SKM-1 (cell line): ENCODE measurements at regions not wholly inside any gene's neighbourhood (a gene's known extent, or its start where the extent isn't known, plus 50 kb on each side); places are given as distances from the start of the nearest gene placed in this dataset.

ENCODE experiments used
- DNase-seq: peaks from one replicate; lab custom pipeline; 2025; ENCODE audit not compliant: unreplicated experiment; lab: John Stamatoyannopoulos, UW

DNA sequence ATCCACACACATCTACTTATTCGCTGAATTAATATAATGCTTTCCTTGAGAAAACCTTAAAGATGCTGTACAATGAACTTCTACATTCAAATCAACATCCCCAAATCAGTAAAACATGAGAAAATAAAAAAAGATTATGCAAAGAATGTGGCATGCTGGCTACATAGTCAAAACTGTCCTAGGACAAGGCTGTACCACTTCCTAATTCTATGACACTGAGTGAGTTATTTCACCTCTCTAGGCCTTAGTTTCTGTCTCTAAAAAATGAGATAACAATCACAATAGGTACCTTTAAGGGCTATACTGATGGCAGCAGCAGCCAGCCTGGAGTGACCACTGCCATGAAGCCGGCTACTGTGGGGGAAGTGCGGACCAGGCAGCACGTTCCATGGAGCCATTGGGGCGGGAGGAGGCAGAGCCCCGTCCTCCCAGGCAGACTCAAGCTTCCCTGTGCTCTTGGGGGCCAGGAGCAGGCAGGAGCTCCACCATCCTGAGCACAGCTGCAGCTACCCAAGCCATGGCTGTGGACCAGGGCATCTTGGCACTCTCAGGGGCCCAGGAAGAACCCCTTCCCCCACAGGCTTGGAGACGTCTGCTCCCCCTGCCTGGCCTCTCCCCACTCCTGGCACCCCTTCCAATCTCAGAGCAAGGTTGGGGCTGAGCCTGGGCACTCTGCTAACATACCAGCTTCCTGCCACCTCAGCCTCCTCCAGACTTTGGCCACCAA lies 110.2 kb downstream of the ELAPOR2 start:
- no peak for DNase-seq

GRCh38 chr7:86947929-86948328 lies 111.5 kb downstream of the ELAPOR2 start:
- DNase-seq: no peak

- no peak for DNase-seq
These were observed 116.0 kb downstream of the ELAPOR2 start for GRCh38 chr7:86943447-86943846.

- DNase-seq: no peak
These were observed 116.5 kb downstream of the ELAPOR2 start for GRCh38 chr7:86942995-86943394.

DNA sequence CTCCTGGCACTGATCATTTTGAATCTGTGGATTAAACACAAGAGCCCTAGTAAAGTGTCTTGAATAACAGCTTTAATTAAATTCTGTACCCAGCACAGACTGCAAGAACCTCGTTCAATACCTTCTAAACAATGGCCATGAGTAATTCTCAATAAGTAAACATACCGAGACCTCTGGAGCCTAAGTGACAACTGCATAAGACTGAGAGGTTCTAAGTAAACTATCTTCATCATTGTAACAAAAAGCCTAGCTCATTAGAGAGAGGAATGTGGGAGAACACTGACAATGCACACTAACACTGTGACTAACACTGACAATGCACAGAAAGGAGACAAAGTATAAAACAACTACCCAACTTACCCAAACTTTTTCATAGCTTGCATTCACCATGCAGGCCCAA lies 117.4 kb downstream of the ELAPOR2 start:
- no peak for DNase-seq

DNA sequence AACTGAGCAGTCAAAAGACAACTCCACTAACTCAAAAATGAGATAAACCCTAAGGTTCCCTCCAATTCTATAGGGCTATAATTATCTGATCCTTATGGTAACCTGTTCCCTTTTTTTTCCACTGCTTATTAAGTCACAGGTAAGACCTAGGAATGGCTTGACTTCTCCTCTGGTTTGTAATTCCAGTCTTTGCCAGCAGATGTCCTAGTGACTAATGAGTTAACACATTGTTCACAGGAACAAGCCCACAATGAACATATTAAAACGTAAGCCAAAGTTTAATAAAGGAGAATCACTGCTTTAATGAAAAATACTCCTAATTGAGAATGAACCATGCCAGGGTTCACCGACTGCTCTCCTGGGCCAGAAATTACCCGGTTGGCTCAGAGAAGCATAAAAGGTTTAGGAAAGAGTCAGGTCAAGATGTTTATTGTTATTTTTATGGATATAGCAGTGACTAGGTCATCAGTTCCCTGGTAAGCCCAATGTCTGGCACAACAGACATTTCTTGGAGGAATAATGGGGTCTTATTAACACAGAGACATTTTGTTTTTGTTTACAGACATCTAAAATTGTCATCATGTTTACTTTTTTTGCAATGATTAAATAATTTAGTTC lies 120.1 kb downstream of the ELAPOR2 start:
- peak; percentile 4 for DNase-seq

DNA sequence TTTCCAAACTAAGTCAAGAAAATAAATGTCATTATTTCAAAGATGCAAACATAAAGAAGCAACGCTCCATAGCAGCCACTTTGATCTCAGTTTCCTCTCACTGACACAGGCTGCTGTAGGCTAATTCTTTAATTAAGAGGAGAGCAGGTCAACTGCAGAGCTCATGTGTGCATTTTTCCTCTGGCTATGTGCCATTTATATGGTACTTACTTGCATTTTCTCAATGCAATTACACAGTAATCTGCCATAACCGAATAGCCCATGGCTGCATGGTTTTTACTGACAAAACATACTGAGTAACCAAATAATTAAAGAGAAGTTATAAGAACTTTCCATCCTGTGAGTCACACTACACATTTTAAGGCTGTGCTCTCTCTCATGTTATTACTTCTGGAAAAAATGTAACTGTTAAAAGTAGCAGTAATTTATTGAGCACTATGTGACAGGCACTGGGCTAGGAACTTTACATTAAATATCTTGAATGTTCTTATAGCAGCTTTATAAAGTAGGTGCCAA lies 122.0 kb downstream of the ELAPOR2 start:
- DNase-seq: no peak

DNA sequence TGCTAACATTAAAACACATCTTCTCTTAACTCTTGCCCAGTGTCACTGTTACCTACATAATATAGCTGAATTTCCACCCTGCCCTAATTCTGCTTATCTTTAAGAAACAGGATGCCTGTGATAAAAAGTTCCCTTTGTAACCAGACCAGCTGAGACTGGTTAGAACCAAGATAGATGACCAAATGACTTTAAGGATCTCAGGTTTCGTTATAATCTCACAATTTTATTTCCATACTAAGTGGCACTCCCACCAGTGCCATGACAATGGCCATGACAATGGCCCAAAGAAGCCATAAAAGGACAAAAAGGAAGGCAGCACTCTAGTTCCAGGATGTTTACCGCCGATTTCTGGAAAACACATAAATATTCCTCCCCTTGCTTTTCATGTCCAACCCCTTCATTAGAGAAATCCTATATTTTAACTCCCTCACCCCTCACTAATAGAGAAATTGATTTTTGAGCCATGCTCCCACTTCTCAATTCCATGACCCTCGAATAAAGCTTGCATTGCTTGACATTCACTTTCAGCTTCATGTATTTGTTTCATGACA lies 126.1 kb downstream of the ELAPOR2 start:
- no peak for DNase-seq

DNA sequence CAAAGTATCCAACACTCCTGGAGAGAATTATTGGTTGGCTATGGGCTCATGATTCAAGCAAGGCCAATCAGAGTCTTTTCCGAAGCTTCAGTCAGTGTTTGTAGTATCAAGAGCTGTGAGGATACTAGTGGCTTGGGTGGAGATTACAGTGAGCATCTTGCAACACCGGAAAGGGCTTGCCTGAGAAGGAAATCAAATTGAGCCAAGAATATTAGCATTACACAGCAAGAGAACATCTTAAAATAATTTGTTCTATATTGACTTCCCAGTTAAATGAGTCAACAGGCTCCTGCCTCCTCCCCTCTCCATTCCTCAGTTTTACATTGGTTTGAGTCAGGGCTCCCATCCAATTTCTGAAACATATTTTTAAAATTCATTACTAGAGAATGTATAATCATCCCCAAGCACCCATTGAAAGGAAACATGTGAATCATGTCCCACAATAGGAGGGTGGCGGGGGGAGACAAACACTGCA lies 127.4 kb downstream of the ELAPOR2 start:
- no peak for DNase-seq

DNA sequence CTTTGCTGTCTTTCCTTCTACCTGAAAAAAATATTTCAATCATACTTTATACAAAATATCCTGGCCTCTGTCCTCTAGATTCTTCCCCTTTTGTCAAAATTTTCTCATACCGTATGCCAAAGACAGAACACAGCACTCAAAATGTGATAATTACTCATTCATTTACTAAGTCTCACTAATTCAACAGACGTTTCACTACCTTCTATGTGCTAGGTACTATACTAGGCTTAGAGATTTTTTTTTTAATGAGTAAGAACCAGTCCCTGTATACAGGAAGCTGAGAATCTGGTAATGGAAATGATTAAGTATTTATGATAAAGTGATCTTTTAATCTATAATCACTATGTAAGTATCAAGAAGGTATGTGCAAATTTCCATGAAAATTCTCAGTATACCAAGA lies 128.0 kb downstream of the ELAPOR2 start:
- no peak for DNase-seq

DNA sequence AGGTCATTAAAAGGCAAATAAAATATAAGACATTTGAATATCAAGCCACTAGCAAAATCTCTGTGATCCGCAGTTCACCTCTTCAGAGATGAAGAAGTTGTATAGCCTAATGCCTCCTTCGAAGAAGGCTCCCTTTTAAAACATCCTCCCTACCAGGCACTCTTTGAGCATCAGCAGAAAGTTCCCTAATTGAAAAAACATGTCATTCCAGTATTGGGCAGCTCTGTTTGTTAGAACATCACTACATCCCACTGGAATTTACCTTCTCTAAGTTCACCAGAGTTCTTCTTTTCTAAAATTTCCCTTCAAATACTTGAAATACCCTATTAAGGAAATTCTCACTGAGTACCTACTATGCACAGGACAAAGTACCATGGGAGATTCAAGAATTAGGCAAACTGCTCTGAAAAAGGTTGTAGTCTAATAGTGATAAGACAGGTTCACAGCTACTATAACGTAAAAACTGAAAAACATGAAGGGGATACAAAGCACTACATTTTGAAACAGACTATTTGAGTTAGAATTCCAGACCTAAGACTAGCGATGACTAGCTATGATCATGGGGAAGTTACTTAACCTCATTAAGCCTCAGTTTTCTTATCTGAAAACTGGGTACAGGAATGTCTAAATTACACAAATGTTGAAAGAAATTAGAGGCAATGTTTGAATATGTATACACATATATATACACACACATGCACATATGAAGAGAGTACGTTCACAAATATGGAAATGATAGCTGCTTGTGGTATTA lies 128.7 kb downstream of the ELAPOR2 start:
- DNase-seq: no peak

DNA sequence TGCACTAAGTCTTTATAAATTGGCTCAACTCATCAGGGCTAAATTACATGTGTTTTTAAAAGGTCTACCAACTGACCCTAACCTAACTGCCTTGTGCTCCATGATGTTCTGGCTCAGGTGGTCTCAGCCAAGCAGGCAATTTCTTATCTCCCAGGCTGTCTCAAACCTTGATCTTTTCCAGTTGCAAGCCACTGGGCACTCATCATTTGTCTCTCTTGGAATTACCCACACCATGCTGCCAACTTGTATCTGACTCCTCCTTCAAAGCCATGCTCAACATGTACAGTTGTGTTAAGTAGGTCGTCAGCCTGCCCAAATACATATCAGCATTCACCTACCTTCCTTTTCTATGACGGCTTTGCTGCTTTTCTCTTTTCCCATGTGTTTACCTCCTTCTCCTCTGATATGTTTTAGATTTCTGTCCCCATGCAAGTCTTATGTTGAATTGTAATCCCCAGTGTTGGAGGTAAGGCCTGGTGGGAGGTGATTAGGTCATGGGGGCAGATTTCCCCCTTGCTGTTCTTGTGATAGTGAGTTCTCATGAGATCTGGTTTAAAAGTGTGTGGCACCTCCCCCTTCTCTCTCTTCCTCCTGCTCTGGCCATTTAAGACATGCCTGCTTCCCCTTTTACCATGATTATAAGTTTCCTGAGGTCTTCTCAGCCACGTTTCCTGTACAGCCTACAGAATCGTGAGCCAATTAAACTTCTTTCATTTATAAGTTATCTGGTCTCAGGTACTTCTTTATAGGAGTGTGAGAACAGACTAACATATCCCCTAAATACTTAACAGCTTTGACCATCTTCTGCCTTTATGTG lies 130.0 kb downstream of the ELAPOR2 start:
- DNase-seq: no peak

DNA sequence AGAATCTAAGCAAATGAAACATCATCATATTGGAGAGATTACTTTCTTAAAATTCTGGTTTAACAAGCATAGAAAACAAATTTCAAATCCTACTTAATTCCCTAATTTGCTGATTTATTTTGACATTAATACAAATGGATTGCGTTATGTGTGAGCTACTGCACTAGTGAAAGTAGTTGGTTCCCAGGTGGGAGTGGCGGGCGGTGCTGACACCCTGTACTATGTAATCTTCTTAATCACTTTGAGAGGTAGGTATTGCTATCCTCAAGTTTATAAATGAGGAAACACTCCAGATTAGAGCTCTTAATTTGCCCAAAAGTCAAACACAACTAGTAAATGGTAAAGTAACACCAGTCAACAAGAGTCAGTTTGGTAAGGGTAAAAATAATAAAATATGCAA lies 131.1 kb downstream of the ELAPOR2 start:
- no peak for DNase-seq

DNA sequence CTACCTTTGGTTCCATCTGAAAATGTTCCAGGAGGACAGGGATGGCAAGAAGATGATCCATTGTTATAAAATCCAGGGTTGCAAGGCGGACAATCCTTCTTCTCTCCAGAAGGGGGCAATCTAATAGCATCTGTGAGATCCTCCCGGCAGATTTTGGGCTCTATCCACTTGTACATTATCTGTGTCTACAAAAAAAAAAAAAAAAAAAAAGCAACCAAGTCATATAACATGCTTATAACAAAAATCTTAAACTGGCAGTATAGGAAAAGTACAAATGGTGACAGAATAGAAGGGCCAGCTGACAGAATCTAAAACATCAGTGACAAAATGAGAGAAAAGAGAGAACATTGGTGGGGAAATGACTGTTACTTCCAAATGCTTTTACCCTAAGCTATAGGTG lies 132.7 kb downstream of the ELAPOR2 start:
- DNase-seq: peak; percentile 29

DNA sequence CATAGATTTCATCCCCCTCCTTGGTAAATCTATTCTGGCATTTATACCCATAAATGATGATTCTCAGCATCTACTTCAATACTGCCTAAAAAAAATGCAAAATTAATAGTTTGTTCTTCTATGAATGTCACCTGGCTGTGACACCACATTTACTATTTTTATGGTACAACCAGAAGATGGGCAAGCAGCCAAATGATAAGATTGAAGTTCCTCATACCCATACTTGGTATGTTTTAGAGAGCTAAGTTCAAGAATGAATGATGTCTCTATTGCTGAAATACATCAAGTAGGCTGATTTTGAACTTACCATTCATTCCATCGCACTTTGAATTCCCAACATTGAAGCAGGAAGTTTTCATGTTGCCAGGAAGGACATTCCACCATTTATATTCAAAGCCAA lies 134.2 kb downstream of the ELAPOR2 start:
- DNase-seq: no peak

GRCh38 chr7:86923527-86923926 lies 135.9 kb downstream of the ELAPOR2 start:
- DNase-seq: no peak

- DNase-seq: no peak
These were observed 139.3 kb downstream of the ELAPOR2 start for GRCh38 chr7:86920154-86920553.

DNA sequence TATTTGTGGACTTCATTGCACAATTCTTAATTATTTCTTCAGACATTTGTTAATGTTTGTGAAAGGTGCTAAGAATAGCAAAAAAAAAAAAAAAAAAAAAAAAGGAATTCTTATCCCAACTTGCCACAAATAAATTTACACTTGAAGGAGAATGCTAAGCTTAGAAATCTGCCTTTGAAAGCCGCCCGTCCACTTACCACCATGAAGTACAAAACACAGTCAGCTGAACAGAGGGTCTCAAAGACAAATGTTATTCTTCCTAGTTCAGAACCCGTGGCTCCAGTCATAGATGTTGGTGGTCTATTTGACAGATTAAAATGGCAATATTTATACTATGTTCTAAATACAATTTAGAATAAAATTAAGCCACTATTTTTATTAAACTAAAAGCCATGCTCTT lies 141.2 kb downstream of the ELAPOR2 start:
- DNase-seq: no peak

DNA sequence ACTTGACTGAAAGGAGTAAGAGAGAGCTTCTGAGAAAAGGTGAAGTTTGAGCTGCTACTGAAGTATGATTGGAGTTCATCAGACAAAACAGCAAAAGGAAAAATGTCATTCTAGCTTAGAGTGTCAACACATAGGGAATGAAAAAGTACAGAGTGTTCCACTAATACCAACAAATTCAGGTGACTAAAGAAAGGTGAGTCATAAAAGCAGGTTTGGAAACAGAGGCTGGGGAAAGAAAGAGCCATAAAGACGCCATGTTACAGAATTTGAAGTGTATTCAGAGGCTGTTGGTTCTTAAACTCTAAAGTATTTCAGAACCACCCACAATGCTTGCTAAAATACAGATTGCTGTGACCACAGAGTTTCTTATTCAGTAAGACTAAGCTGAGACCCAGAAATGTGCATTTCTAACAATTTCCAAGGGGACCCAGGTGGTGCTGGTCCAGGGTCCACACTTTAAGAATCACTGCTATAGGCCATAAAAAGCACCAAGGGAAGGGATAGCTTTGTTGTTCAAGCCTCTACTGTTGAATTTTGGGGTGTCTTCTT lies 143.1 kb downstream of the ELAPOR2 start:
- DNase-seq: no peak

GRCh38 chr7:86914551-86914950 lies 144.9 kb downstream of the ELAPOR2 start:
- DNase-seq: no peak
